K562 (cell line): ENCODE measurements at regions not wholly inside any gene's neighbourhood (a gene's known extent, or its start where the extent isn't known, plus 50 kb on each side); places are given as distances from the start of the nearest gene placed in this dataset.

Experiments
- CBX1 ChIP-seq: sonication (generic); IDR thresholded peaks from 2 replicates; pipeline ENCODE4 v1.6.1; 2016; ENCODE audit warnings: antibody characterized with exemption, low read depth, mild to moderate bottlenecking
- CHD7 ChIP-seq: fragments of 200-600 bp; sonication (generic); IDR thresholded peaks from one replicate; pipeline ENCODE4 v1.6.1; 2012; ENCODE audit warnings: mild to moderate bottlenecking, low read depth, low read length, inconsistent platforms
- PHF8 ChIP-seq: fragments of 200-600 bp; sonication (generic); IDR thresholded peaks from 2 replicates; pipeline ENCODE4 v1.6.1; 2012; ENCODE audit warnings: mixed run types, mild to moderate bottlenecking, inconsistent platforms, low read length, moderate library complexity, borderline replicate concordance
- ZBTB40 ChIP-seq, 2 experiments: fragments of 450-650 bp in 1 of 2; sonication (generic) in 1 of 2; formaldehyde crosslinking in 1 of 2; IDR thresholded peaks; 2 replicates each; pipeline versions ENCODE4 v1.7.1 to v1.9.0; 2016 to 2022; ENCODE audit warnings: inconsistent platforms in 1 of 2, mild to moderate bottlenecking in 1 of 2, missing genetic modification reagents in 1 of 2
- ZNF589 ChIP-seq: fragments of 200-800 bp; sonication (Bioruptor generic); IDR thresholded peaks from 2 replicates; pipeline ENCODE4 v1.6.1; 2016; ENCODE audit warnings: low read depth, missing genetic modification characterization, missing compliant biosample characterization

GRCh38 chr15:95194746-95195145 is 963.4 kb downstream of the MCTP2 start (continued):
- no peak for TF ChIP-seq CHD7
- TF ChIP-seq CBX1, result no peak
- TF ChIP-seq ZNF589 (CRISPR knock-in tag), result no peak
- TF ChIP-seq ZBTB40 (IDR thresholded peaks at IDR 0.05), result no peak
- TF ChIP-seq ZBTB40 (CRISPR knock-in tag; IDR thresholded peaks at IDR 0.05), result no peak
- no peak for TF ChIP-seq PHF8
- TF ChIP-seq, all 486 proteins: peak for 0
